HEK293T (cell line): ENCODE measurements at regions not wholly inside any gene's neighbourhood (a gene's known extent, or its start where the extent isn't known, plus 50 kb on each side); places are given as distances from the start of the nearest gene placed in this dataset.

Source experiments
- L3MBTL2 ChIP-seq: fragments of 450-650 bp; conservative IDR thresholded peaks from 2 replicates; pipeline ENCODE4 v1.6.1; 2016; ENCODE audit warnings: mild to moderate bottlenecking
- SP1 ChIP-seq: fragments of 450-650 bp; IDR thresholded peaks from 2 replicates; pipeline ENCODE4 v1.6.1; 2017

DNA sequence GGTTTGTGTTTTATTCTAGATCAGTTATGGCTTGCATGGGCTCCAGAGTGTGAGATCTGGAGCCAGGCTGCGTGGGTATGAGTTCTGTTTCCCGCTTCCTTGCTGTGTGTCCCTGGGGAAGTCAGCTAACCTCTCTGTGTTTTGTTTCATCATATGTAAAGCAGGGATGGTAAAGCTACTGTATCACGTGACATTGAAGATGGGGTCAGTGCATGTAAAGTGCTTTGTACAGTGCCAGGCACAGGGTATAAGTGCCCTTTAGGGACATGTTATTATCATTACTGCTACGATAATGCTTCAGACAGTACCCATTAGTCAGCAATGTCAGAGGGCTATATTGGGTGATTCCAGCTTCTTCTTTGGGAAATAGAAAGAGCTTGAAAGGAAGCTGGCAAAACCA, 186.2 kb downstream of the FOXL1 start:
- TF ChIP-seq L3MBTL2 (no peak), SP1 (no peak)
